Stomach (tissue), 4 donors: ENCODE measurements at regions not wholly inside any gene's neighbourhood (a gene's known extent, or its start where the extent isn't known, plus 50 kb on each side); places are given as distances from the start of the nearest gene placed in this dataset.

Experiments
- EP300 ChIP-seq: sonication (generic); formaldehyde crosslinking; IDR thresholded peaks from one replicate; pipeline ENCODE4 v1.6.1; 2017; ENCODE audit warnings: antibody characterized with exemption
- TF ChIP-seq, protein P1 (sequence below), 7 experiments: fragments of 450-650 bp in 4 of 7; fragments of 200-600 bp in 3 of 7; sonication (generic) in 3 of 7; IDR thresholded peaks; one replicate each; pipeline ENCODE4 v1.5.1; 2016 to 2019; ENCODE audit warnings: antibody characterized with exemption in 7 of 7, control low read depth in 2 of 7, mild to moderate bottlenecking in 1 of 7

DNA sequence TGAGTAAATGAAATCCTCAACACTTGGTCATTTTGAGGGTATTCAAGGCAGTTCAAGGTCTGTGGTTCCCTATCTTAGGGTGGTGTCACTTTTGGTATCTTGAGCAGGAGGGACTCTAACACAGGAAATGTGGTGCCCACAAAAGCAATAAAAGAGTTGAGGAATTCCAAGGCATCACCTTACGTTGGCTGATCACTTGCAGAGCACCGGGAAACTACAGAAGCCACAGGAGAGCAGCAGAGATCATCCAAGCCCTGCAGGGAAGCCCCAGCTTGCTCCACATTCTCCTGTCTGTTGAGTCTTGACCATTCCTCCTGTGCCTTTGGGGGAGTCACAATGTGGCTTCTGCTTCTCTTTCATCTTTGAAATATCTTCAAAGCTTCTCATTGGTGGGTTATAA, 565.8 kb upstream of the ADARB2 start:
- TF ChIP-seq EP300 = no peak
- TF ChIP-seq, protein P1, sequence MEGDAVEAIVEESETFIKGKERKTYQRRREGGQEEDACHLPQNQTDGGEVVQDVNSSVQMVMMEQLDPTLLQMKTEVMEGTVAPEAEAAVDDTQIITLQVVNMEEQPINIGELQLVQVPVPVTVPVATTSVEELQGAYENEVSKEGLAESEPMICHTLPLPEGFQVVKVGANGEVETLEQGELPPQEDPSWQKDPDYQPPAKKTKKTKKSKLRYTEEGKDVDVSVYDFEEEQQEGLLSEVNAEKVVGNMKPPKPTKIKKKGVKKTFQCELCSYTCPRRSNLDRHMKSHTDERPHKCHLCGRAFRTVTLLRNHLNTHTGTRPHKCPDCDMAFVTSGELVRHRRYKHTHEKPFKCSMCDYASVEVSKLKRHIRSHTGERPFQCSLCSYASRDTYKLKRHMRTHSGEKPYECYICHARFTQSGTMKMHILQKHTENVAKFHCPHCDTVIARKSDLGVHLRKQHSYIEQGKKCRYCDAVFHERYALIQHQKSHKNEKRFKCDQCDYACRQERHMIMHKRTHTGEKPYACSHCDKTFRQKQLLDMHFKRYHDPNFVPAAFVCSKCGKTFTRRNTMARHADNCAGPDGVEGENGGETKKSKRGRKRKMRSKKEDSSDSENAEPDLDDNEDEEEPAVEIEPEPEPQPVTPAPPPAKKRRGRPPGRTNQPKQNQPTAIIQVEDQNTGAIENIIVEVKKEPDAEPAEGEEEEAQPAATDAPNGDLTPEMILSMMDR (IDR thresholded peaks at IDR 0.05) = no peak
